NOMO-1 treated with DMSO at 0.1 percent for 48 hours (cell line): ENCODE measurements at regions not wholly inside any gene's neighbourhood (a gene's known extent, or its start where the extent isn't known, plus 50 kb on each side); places are given as distances from the start of the nearest gene placed in this dataset.

Source experiments
- DNase-seq: peaks from one replicate; lab custom pipeline; 2025; ENCODE audit not compliant: unreplicated experiment; lab: John Stamatoyannopoulos, UW

GRCh38 chr12:61367281-61367785 is 892.9 kb upstream of the USP15 start:
- no peak for DNase-seq

- DNase-seq: no peak
Measured at GRCh38 chr12:61369241-61369910, 890.8 kb upstream of the USP15 start.

- no peak for DNase-seq
Measured at GRCh38 chr12:61384511-61384910, 875.7 kb upstream of the USP15 start.

- DNase-seq: no peak
Measured at GRCh38 chr12:61385771-61386170, 874.4 kb upstream of the USP15 start.

GRCh38 chr12:61397668-61398067 is 862.5 kb upstream of the USP15 start:
- DNase-seq: no peak

GRCh38 chr12:61412201-61412600 is 848.0 kb upstream of the USP15 start:
- no peak for DNase-seq

- DNase-seq: no peak
Measured at GRCh38 chr12:61414470-61414869, 845.7 kb upstream of the USP15 start.

GRCh38 chr12:61422786-61423185 is 837.4 kb upstream of the USP15 start:
- no peak for DNase-seq

GRCh38 chr12:61452076-61452475 is 808.1 kb upstream of the USP15 start:
- DNase-seq: no peak

GRCh38 chr12:61487728-61488127 is 772.5 kb upstream of the USP15 start:
- DNase-seq: no peak

- DNase-seq: no peak
Measured at GRCh38 chr12:61490526-61491498, 769.4 kb upstream of the USP15 start.

GRCh38 chr12:61502179-61502578 is 758.0 kb upstream of the USP15 start:
- no peak for DNase-seq

- DNase-seq: no peak
Measured at GRCh38 chr12:61504396-61505080, 755.7 kb upstream of the USP15 start.

- DNase-seq: no peak
Measured at GRCh38 chr12:61513499-61513898, 746.7 kb upstream of the USP15 start.

- no peak for DNase-seq
Measured at GRCh38 chr12:61514016-61514415, 746.2 kb upstream of the USP15 start.

- DNase-seq: no peak
Measured at GRCh38 chr12:61521258-61521657, 738.9 kb upstream of the USP15 start.

GRCh38 chr12:61523276-61523992 is 736.8 kb upstream of the USP15 start:
- no peak for DNase-seq

- DNase-seq: no peak
Measured at GRCh38 chr12:61524851-61525250, 735.4 kb upstream of the USP15 start.

GRCh38 chr12:61525331-61525730 is 734.9 kb upstream of the USP15 start:
- no peak for DNase-seq

GRCh38 chr12:61530456-61530855 is 729.7 kb upstream of the USP15 start:
- no peak for DNase-seq

- no peak for DNase-seq
Measured at GRCh38 chr12:61531195-61531594, 729.0 kb upstream of the USP15 start.
